Stimulated activated naive B cell treated with anti-CD40 and anti-IgM and Interleukin-4, amounts not matched to agents 10 μg/mL and 1 μg/mL and 100 μg/mL, for 72 hours (primary cell): ENCODE measurements at regions not wholly inside any gene's neighbourhood (a gene's known extent, or its start where the extent isn't known, plus 50 kb on each side); places are given as distances from the start of the nearest gene placed in this dataset.
A peak's percentile ranks its signal among the peaks of the same experiment; 100 is the strongest.

Experiments used
- ATAC-seq, 2 donors: fragments of 150-1000 bp; cut with Tn5 transposase; replicated peaks; 2 replicates each; pipeline ENCODE4 v1.10.0; 2021; ENCODE audit warnings: moderate library complexity in 1 of 2
- DNase-seq: peaks from one replicate; pipeline ENCODE4 v3.0.0; 2021
- H3K27ac Mint-ChIP-seq: one replicate; pipeline ENCODE4 v1.8.0; 2022; ENCODE audit warnings: mild to moderate bottlenecking, mixed read lengths
- H3K27me3 Mint-ChIP-seq, 2 donors: one replicate each; pipeline ENCODE4 v1.8.0; 2022; ENCODE audit warnings: mixed read lengths in 2 of 2
- H3K36me3 Mint-ChIP-seq, 2 donors: one replicate each; pipeline ENCODE4 v1.8.0; 2022; ENCODE audit warnings: mixed read lengths in 2 of 2, mild to moderate bottlenecking in 1 of 2
- H3K4me1 Mint-ChIP-seq, 2 donors: one replicate each; pipeline ENCODE4 v1.8.0; 2022; ENCODE audit warnings: mixed read lengths in 2 of 2, mild to moderate bottlenecking in 1 of 2
- H3K4me3 Mint-ChIP-seq, 2 donors: one replicate each; pipeline ENCODE4 v1.8.0; 2022; ENCODE audit warnings: mild to moderate bottlenecking in 2 of 2, mixed read lengths in 2 of 2, moderate library complexity in 1 of 2
- H3K9me3 Mint-ChIP-seq, 2 donors: one replicate each; pipeline ENCODE4 v1.8.0; 2022; ENCODE audit warnings: mixed read lengths in 2 of 2, mild to moderate bottlenecking in 1 of 2

- DNase-seq = no peak
- no peaks in the 10 kb centered on the region for H3K9me3 Mint-ChIP-seq
- no peak overlapping the region for H3K4me3 Mint-ChIP-seq
- no peak overlapping the region for H3K27ac Mint-ChIP-seq
- no peak for ATAC-seq
- H3K36me3 Mint-ChIP-seq = no peaks in the 10 kb centered on the region
- no peaks in the 10 kb centered on the region for H3K27me3 Mint-ChIP-seq
- H3K4me1 Mint-ChIP-seq = no peaks in the 10 kb centered on the region
Observed at GRCh38 chr3:117587416-117587815, 877.8 kb downstream of the TUSC7 start.

DNA sequence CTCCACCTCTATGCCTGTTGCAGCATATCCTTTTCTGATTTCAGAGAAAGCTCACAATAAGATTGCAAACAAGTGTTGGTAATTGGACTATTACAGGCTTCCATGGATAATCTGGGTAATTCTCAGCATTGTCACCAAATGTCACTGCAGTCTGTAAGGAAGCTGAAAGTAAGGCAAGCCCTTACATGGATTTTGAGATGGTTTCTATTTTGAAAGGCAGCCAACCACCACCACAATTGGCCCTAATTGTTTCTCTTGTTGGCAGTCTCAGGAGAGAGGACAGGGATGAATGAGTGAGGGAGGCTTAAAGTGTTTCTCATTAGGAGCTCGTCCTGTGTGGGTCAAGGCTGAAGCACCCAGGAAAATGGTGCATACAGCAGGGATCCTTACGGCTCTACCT, 879.9 kb downstream of the TUSC7 start:
- no peak for DNase-seq
- Mint-ChIP-seq H3K36me3 (no peaks in the 10 kb centered on the region), H3K27ac (no peak overlapping the region), H3K27me3 (no peaks in the 10 kb centered on the region), H3K4me1 (no peaks in the 10 kb centered on the region), H3K9me3 (peaks cover 0 to 4% of the 10 kb centered on the region in 2 donors), H3K4me3 (no peak overlapping the region)
- ATAC-seq = no peak

GRCh38 chr3:117595615-117596014, 886.0 kb downstream of the TUSC7 start:
- no peak for DNase-seq
- Mint-ChIP-seq H3K9me3 (peaks cover 0 to 4% of the 10 kb centered on the region in 2 donors), H3K27me3 (no peaks in the 10 kb centered on the region), H3K36me3 (no peaks in the 10 kb centered on the region), H3K27ac (no peak overlapping the region), H3K4me1 (no peaks in the 10 kb centered on the region), H3K4me3 (no peak overlapping the region)
- no peak for ATAC-seq

- Mint-ChIP-seq H3K4me1 (no peaks in the 10 kb centered on the region), H3K27ac (no peak overlapping the region), H3K27me3 (no peaks in the 10 kb centered on the region), H3K9me3 (peaks cover 0 to 4% of the 10 kb centered on the region in 2 donors), H3K4me3 (no peak overlapping the region), H3K36me3 (no peaks in the 10 kb centered on the region)
- ATAC-seq = no peak
- no peak for DNase-seq
Observed at GRCh38 chr3:117596503-117596902, 886.9 kb downstream of the TUSC7 start.

- H3K4me1 Mint-ChIP-seq = no peaks in the 10 kb centered on the region
- ATAC-seq (no peak), DNase-seq (no peak)
- H3K9me3 Mint-ChIP-seq = peaks cover 0 to 4% of the 10 kb centered on the region in 2 donors
- no peaks in the 10 kb centered on the region for H3K27me3 Mint-ChIP-seq
- H3K27ac Mint-ChIP-seq = no peak overlapping the region
- H3K36me3 Mint-ChIP-seq = no peaks in the 10 kb centered on the region
- no peak overlapping the region for H3K4me3 Mint-ChIP-seq
Observed at GRCh38 chr3:117597865-117598264, 888.3 kb downstream of the TUSC7 start.

DNA sequence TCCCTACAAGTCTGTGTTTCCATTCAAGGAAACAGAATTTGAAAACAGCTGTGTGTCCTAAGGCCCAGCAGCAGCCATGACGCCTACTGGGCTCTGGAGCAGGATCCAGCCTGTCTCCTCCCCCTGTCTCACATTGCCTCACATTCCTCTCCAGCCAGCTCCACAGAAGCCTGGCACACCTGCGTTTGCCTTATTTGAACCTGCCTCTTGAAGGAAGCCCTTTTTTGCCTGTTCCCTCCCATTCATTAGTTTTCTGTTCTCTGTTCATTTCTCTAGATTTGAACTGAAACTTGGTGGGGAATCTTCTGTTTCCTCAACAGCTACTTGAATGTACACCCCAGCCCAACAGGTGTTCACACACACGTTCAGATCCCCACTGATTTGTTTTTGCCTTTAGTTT, 890.5 kb downstream of the TUSC7 start:
- no peaks in the 10 kb centered on the region for H3K27me3 Mint-ChIP-seq
- H3K4me1 Mint-ChIP-seq = no peaks in the 10 kb centered on the region
- H3K4me3 Mint-ChIP-seq = no peak overlapping the region
- H3K9me3 Mint-ChIP-seq = no peaks in the 10 kb centered on the region
- H3K36me3 Mint-ChIP-seq = no peaks in the 10 kb centered on the region
- no peak for ATAC-seq
- no peak overlapping the region for H3K27ac Mint-ChIP-seq
- DNase-seq = no peak

GRCh38 chr3:117600666-117601065, 891.1 kb downstream of the TUSC7 start:
- Mint-ChIP-seq H3K27me3 (no peaks in the 10 kb centered on the region), H3K4me3 (no peak overlapping the region), H3K9me3 (no peaks in the 10 kb centered on the region), H3K27ac (no peak overlapping the region), H3K36me3 (no peaks in the 10 kb centered on the region), H3K4me1 (no peaks in the 10 kb centered on the region)
- no peak for ATAC-seq
- DNase-seq = no peak

- H3K27me3 Mint-ChIP-seq = no peaks in the 10 kb centered on the region
- no peak for DNase-seq
- no peaks in the 10 kb centered on the region for H3K36me3 Mint-ChIP-seq
- H3K27ac Mint-ChIP-seq = no peak overlapping the region
- H3K4me3 Mint-ChIP-seq = no peak overlapping the region
- H3K9me3 Mint-ChIP-seq = no peaks in the 10 kb centered on the region
- H3K4me1 Mint-ChIP-seq = no peaks in the 10 kb centered on the region
- ATAC-seq = no peak
Observed at GRCh38 chr3:117602058-117602644, 892.6 kb downstream of the TUSC7 start.

- Mint-ChIP-seq H3K9me3 (peaks cover 0 to 1% of the 10 kb centered on the region in 2 donors), H3K36me3 (no peaks in the 10 kb centered on the region), H3K4me1 (no peaks in the 10 kb centered on the region), H3K27me3 (no peaks in the 10 kb centered on the region), H3K27ac (no peak overlapping the region), H3K4me3 (no peak overlapping the region)
- ATAC-seq = peak in 1 of 2 donors; percentile 29
- DNase-seq = no peak
Observed at GRCh38 chr3:117603097-117603496, 893.5 kb downstream of the TUSC7 start.

DNA sequence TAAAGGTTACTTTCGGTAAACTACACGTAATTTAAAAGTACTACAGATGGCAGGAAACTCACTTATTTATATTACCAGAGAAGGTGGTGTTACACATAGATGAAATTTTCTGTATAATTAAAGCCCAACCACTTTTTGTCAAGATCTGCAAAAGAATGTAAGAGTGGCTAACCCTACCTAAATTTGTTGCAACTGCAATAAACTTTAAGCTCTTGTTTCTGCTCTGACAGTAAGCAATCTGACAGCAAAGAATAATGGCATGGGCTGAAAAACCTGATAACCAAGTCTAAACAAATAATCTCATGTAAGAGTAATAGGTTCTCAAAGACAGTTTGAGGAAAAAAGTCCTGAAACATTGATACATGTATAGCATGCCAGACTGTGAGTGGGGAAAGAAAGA, 897.3 kb downstream of the TUSC7 start:
- no peaks in the 10 kb centered on the region for H3K27me3 Mint-ChIP-seq
- no peak overlapping the region for H3K4me3 Mint-ChIP-seq
- H3K36me3 Mint-ChIP-seq = no peaks in the 10 kb centered on the region
- no peak overlapping the region for H3K27ac Mint-ChIP-seq
- H3K4me1 Mint-ChIP-seq = no peaks in the 10 kb centered on the region
- H3K9me3 Mint-ChIP-seq = peaks cover 5 to 7% of the 10 kb centered on the region in 2 donors
- DNase-seq = no peak
- no peak for ATAC-seq

GRCh38 chr3:117609330-117609729, 899.8 kb downstream of the TUSC7 start:
- DNase-seq (no peak), ATAC-seq (no peak)
- H3K9me3 Mint-ChIP-seq = peaks cover 5 to 7% of the 10 kb centered on the region in 2 donors
- no peaks in the 10 kb centered on the region for H3K36me3 Mint-ChIP-seq
- H3K4me3 Mint-ChIP-seq = no peak overlapping the region
- H3K27me3 Mint-ChIP-seq = no peaks in the 10 kb centered on the region
- H3K27ac Mint-ChIP-seq = no peak overlapping the region
- H3K4me1 Mint-ChIP-seq = no peaks in the 10 kb centered on the region

GRCh38 chr3:117610156-117610555, 900.6 kb downstream of the TUSC7 start:
- Mint-ChIP-seq H3K9me3 (peaks cover 5 to 7% of the 10 kb centered on the region in 2 donors), H3K4me3 (no peak overlapping the region)

DNA sequence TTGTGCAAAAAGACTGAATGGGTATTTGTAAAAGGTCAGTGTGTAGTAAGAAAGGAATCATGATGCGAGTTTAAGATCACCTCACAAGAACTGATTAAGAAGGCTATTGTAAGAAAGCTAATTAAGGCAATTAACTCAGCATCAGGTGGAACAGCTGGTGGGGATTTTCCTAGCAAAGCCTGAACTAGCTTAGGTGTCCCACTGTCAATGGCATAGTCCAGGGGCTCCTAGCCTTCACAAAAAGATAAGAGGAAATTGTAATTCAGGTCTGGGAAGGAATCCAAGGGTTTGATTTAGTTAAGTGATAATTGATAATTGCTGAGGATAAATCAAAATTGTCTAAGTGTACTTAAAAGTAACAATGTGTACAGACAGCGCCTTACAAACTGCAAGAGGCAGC, 901.6 kb downstream of the TUSC7 start:
- Mint-ChIP-seq H3K4me1 (no peaks in the 10 kb centered on the region), H3K27me3 (no peaks in the 10 kb centered on the region), H3K4me3 (no peak overlapping the region), H3K27ac (no peak overlapping the region), H3K9me3 (peaks cover 5 to 7% of the 10 kb centered on the region in 2 donors), H3K36me3 (no peaks in the 10 kb centered on the region)
- no peak for ATAC-seq
- no peak for DNase-seq

More at GRCh38 chr3:117610156-117610555, 900.6 kb downstream of the TUSC7 start:
- Mint-ChIP-seq H3K4me1 (no peaks in the 10 kb centered on the region), H3K27ac (no peak overlapping the region), H3K36me3 (no peaks in the 10 kb centered on the region), H3K27me3 (no peaks in the 10 kb centered on the region)
- ATAC-seq = no peak
- no peak for DNase-seq

- H3K4me1 Mint-ChIP-seq = no peaks in the 10 kb centered on the region
- H3K27me3 Mint-ChIP-seq = no peaks in the 10 kb centered on the region
- peaks cover 0 to 3% of the 10 kb centered on the region in 2 donors for H3K9me3 Mint-ChIP-seq
- no peak overlapping the region for H3K27ac Mint-ChIP-seq
- ATAC-seq = no peak
- H3K4me3 Mint-ChIP-seq = no peak overlapping the region
- DNase-seq = no peak
- H3K36me3 Mint-ChIP-seq = no peaks in the 10 kb centered on the region
Observed at GRCh38 chr3:117616227-117616626, 906.6 kb downstream of the TUSC7 start.

DNA sequence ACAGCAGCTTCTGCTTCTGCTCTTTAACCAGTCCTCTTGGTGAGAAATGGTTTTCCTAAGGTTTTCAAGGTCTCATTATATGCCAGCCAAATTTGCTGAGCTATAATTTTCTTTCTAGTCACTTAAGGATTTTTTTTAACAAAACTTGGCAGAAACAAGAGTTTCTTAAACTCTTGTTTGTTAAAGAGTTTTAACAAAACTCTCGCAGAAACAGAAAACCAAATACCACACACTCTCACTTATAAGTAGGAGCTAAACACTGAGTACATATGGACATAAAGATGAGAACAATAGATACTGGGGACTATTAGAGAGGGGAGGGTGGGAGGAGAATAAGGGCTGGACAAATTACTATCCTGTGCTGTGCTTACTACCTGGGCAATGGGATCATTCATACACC, 908.3 kb downstream of the TUSC7 start:
- ATAC-seq (no peak), DNase-seq (no peak)
- H3K4me3 Mint-ChIP-seq = no peak overlapping the region
- peaks cover 0 to 3% of the 10 kb centered on the region in 2 donors for H3K9me3 Mint-ChIP-seq
- H3K27me3 Mint-ChIP-seq = no peaks in the 10 kb centered on the region
- H3K36me3 Mint-ChIP-seq = no peaks in the 10 kb centered on the region
- no peak overlapping the region for H3K27ac Mint-ChIP-seq
- H3K4me1 Mint-ChIP-seq = no peaks in the 10 kb centered on the region

DNA sequence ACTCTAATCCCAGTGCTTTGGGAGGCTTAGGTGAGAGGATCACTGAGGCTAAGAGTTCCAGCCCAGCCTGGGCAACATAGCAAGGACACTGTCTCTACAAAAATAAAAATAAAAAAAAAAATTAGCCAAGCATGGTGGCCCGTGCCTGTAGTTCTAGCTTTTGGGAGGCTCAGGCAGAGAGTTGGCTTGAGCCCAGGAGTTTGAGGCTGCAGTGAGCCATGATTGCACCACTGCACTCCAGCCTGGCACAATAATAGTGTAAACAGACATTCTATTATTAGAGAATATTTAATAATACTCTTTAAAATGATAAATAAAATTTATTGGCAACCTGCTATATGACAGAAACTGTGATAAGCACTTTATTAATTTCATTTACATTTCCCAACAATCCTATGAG, 908.9 kb downstream of the TUSC7 start:
- H3K4me3 Mint-ChIP-seq = no peak overlapping the region
- H3K9me3 Mint-ChIP-seq = peaks cover 0 to 3% of the 10 kb centered on the region in 2 donors
- no peaks in the 10 kb centered on the region for H3K4me1 Mint-ChIP-seq
- DNase-seq = no peak
- ATAC-seq = no peak
- H3K27me3 Mint-ChIP-seq = no peaks in the 10 kb centered on the region
- H3K36me3 Mint-ChIP-seq = no peaks in the 10 kb centered on the region
- no peak overlapping the region for H3K27ac Mint-ChIP-seq
